GM12891 (cell line): ENCODE measurements at regions not wholly inside any gene's neighbourhood (a gene's known extent, or its start where the extent isn't known, plus 50 kb on each side); places are given as distances from the start of the nearest gene placed in this dataset.

Experiments
- PAX5 ChIP-seq: IDR thresholded peaks from 2 replicates; pipeline ENCODE4 v1.6.1; 2011; ENCODE audit warnings: low read length, moderate library complexity, mild to moderate bottlenecking; ENCODE audit not compliant: insufficient read depth, severe bottlenecking
- POLR2A ChIP-seq: IDR thresholded peaks from 2 replicates; pipeline ENCODE4 v1.6.1; 2011; ENCODE audit warnings: low read depth, low read length, control low read depth
- POLR2AphosphoS5 ChIP-seq: IDR thresholded peaks from 2 replicates; pipeline ENCODE4 v1.6.1; 2011; ENCODE audit warnings: low read depth, low read length, control low read depth
- SPI1 ChIP-seq: IDR thresholded peaks from 2 replicates; pipeline ENCODE4 v1.6.1; 2011; ENCODE audit warnings: low read depth, low read length, control low read depth
- TAF1 ChIP-seq: IDR thresholded peaks from 2 replicates; pipeline ENCODE4 v1.6.1; 2011; ENCODE audit warnings: low read depth, low read length, control low read depth

DNA sequence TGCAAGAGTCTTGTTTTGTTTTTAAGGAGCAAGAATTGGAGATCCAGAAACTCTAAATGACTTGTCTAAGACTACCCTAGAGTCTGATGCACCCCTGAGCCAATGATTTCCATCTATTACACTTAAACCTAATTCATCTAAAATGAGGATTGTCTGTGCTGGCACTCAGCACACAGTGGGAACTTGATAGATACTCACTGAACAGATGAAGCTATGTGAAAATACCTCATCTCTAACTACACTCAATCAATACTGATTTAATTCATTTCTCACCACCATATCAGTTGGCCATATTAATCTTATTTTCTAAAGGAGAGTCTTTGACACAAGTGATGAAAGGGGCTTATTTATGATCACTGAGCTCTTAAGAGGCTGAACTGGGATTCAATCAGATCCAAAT lies 262.1 kb downstream of the HS3ST1 start:
- no peak for TF ChIP-seq POLR2A
- no peak for TF ChIP-seq POLR2AphosphoS5
- no peak for TF ChIP-seq TAF1
- TF ChIP-seq PAX5: no peak
- TF ChIP-seq SPI1: no peak
